ENCODE measurements at regions not wholly inside any gene's neighbourhood (a gene's known extent, or its start where the extent isn't known, plus 50 kb on each side); places are given as distances from the start of the nearest gene placed in this dataset.
"Not testable (repeated sequence)": the region's sequence is repeated elsewhere in the genome, so short reads cannot be mapped to it uniquely, and the experiment has no call there.

GRCh38 chr16:35169324-35169723 is 1709.9 kb downstream of the TP53TG3F start:
- DNase-seq (ENCODE audit: low spot score), result not testable (repeated sequence)

GRCh38 chr16:35170061-35170460 is 1710.6 kb downstream of the TP53TG3F start:
- DNase-seq (ENCODE audit: low spot score), result peak; percentile 28
- ATAC-seq, result not testable (repeated sequence)

More at GRCh38 chr16:35169324-35169723, 1709.9 kb downstream of the TP53TG3F start:
- not testable (repeated sequence) for ATAC-seq

- ATAC-seq (no peak), DNase-seq (ENCODE audit: low spot score) (no peak)
These were observed 1711.2 kb downstream of the TP53TG3F start for GRCh38 chr16:35170610-35171009.

GRCh38 chr16:35171106-35171505 is 1711.7 kb downstream of the TP53TG3F start:
- DNase-seq (ENCODE audit: low spot score) (no peak), ATAC-seq (no peak)

- DNase-seq (ENCODE audit: low spot score) (peak; percentile 37), ATAC-seq (no peak)
These were observed 1713.9 kb downstream of the TP53TG3F start for GRCh38 chr16:35173295-35173694.

GRCh38 chr16:35174016-35174415 is 1714.6 kb downstream of the TP53TG3F start:
- ATAC-seq (no peak), DNase-seq (ENCODE audit: low spot score) (no peak)

GRCh38 chr16:35176449-35176848 is 1717.0 kb downstream of the TP53TG3F start:
- DNase-seq (ENCODE audit: low spot score) (no peak), ATAC-seq (no peak)

GRCh38 chr16:35177851-35178250 is 1718.4 kb downstream of the TP53TG3F start:
- DNase-seq (ENCODE audit: low spot score) (no peak), ATAC-seq (no peak)

GRCh38 chr16:35180970-35181369 is 1721.6 kb downstream of the TP53TG3F start:
- no peak for DNase-seq (ENCODE audit: low spot score)
- no peak for ATAC-seq

- ATAC-seq (no peak), DNase-seq (ENCODE audit: low spot score) (no peak)
These were observed 1722.1 kb downstream of the TP53TG3F start for GRCh38 chr16:35181422-35182030.

GRCh38 chr16:35182043-35182677 is 1722.7 kb downstream of the TP53TG3F start:
- DNase-seq (ENCODE audit: low spot score), result no peak
- ATAC-seq, result no peak

- ATAC-seq (no peak), DNase-seq (ENCODE audit: low spot score) (no peak)
These were observed 1723.6 kb downstream of the TP53TG3F start for GRCh38 chr16:35182943-35183550.

- ATAC-seq (no peak), DNase-seq (ENCODE audit: low spot score) (no peak)
These were observed 1725.0 kb downstream of the TP53TG3F start for GRCh38 chr16:35184356-35184870.

GRCh38 chr16:35185366-35186044 is 1726.1 kb downstream of the TP53TG3F start:
- ATAC-seq, result no peak

GRCh38 chr16:35186045-35186759 is 1726.8 kb downstream of the TP53TG3F start:
- ATAC-seq, result no peak
- no peak for DNase-seq (ENCODE audit: low spot score)

More at GRCh38 chr16:35185366-35186044, 1726.1 kb downstream of the TP53TG3F start:
- no peak for DNase-seq (ENCODE audit: low spot score)

- peak; percentile 35 for DNase-seq (ENCODE audit: low spot score)
- no peak for ATAC-seq
These were observed 1728.3 kb downstream of the TP53TG3F start for GRCh38 chr16:35187665-35188225.

GRCh38 chr16:35188288-35189155 is 1729.1 kb downstream of the TP53TG3F start:
- DNase-seq (ENCODE audit: low spot score) (peak; percentile 59), ATAC-seq (peak; percentile 98)

- DNase-seq (ENCODE audit: low spot score) (no peak), ATAC-seq (no peak)
These were observed 1733.6 kb downstream of the TP53TG3F start for GRCh38 chr16:35192993-35193392.

GRCh38 chr16:35193956-35194355 is 1734.5 kb downstream of the TP53TG3F start:
- ATAC-seq, result no peak

More at GRCh38 chr16:35193956-35194355, 1734.5 kb downstream of the TP53TG3F start:
- DNase-seq (ENCODE audit: low spot score), result no peak

Data from left lobe of liver (tissue), 2 donors.